Sciatic nerve (tissue), 2 donors: ENCODE measurements at regions not wholly inside any gene's neighbourhood (a gene's known extent, or its start where the extent isn't known, plus 50 kb on each side); places are given as distances from the start of the nearest gene placed in this dataset.

ENCODE experiments used
- ATAC-seq: fragments of 200-7000 bp; cut with Tn5 transposase; one replicate; pipeline ENCODE4 v1.9.1; 2020; ENCODE audit warnings: mild to moderate bottlenecking, moderate library complexity
- DNase-seq: peaks from one replicate; pipeline ENCODE4 v3.0.0-alpha.2; 2020; ENCODE audit warnings: low spot score
- intact Hi-C: fragments of 100-400 bp; cut with DNase I; formaldehyde crosslinking; loops from one replicate; pipeline ENCODE4 v1.14.2; 2022
- donor health status: DM: no; HTN: no; CAD: no.
- donor health status: DM: no; HTN: no; CAD: no.

- intact Hi-C loops = no loop called here
- DNase-seq (no peak), ATAC-seq (no peak)
Observed at GRCh38 chr7:26506196-26506595, 214.5 kb downstream of the SNX10 start.

- ATAC-seq (no peak), DNase-seq (no peak)
- intact Hi-C loops = no loop called here
Observed at GRCh38 chr7:26507108-26507987, 215.7 kb downstream of the SNX10 start.

GRCh38 chr7:26508481-26508880, 216.8 kb downstream of the SNX10 start:
- intact Hi-C loops = no loop called here
- DNase-seq = no peak
- ATAC-seq = no peak

- intact Hi-C loops = no loop called here
- ATAC-seq (no peak), DNase-seq (no peak)
Observed at GRCh38 chr7:26508917-26509316, 217.3 kb downstream of the SNX10 start.

GRCh38 chr7:26510231-26510957, 218.7 kb downstream of the SNX10 start:
- ATAC-seq (no peak), DNase-seq (no peak)
- intact Hi-C loops = no loop called here

- DNase-seq = no peak
- intact Hi-C loops = no loop called here
- no peak for ATAC-seq
Observed at GRCh38 chr7:26511866-26512265, 220.2 kb downstream of the SNX10 start.

GRCh38 chr7:26512737-26513136, 221.1 kb downstream of the SNX10 start:
- DNase-seq = no peak
- no peak for ATAC-seq
- intact Hi-C loops = no loop called here

- no peak for DNase-seq
- no peak for ATAC-seq
- intact Hi-C loops = no loop called here
Observed at GRCh38 chr7:26513948-26514347, 222.3 kb downstream of the SNX10 start.

GRCh38 chr7:26514633-26515032, 223.0 kb downstream of the SNX10 start:
- ATAC-seq = no peak
- intact Hi-C loops = no loop called here
- DNase-seq = no peak

- ATAC-seq (no peak), DNase-seq (no peak)
- intact Hi-C loops = no loop called here
Observed at GRCh38 chr7:26515314-26515842, 223.7 kb downstream of the SNX10 start.

- DNase-seq (no peak), ATAC-seq (no peak)
- intact Hi-C loops = no loop called here
Observed at GRCh38 chr7:26520483-26520882, 228.8 kb downstream of the SNX10 start.

- DNase-seq (no peak), ATAC-seq (no peak)
- intact Hi-C loops = no loop called here
Observed at GRCh38 chr7:26522633-26523032, 231.0 kb downstream of the SNX10 start.

- no peak for DNase-seq
- intact Hi-C loops = no loop called here
- no peak for ATAC-seq
Observed at GRCh38 chr7:26525398-26526264, 234.0 kb downstream of the SNX10 start.

- intact Hi-C loops = no loop called here
- DNase-seq = no peak
- no peak for ATAC-seq
Observed at GRCh38 chr7:26526265-26526587, 234.6 kb downstream of the SNX10 start.

GRCh38 chr7:26531926-26532325, 240.3 kb downstream of the SNX10 start:
- intact Hi-C loops = no loop called here
- no peak for DNase-seq
- no peak for ATAC-seq

GRCh38 chr7:26532471-26532870, 240.8 kb downstream of the SNX10 start:
- ATAC-seq = no peak
- intact Hi-C loops = no loop called here
- no peak for DNase-seq

GRCh38 chr7:26533217-26533616, 241.6 kb downstream of the SNX10 start:
- DNase-seq (no peak), ATAC-seq (no peak)
- intact Hi-C loops = no loop called here

GRCh38 chr7:26534649-26535482, 243.2 kb downstream of the SNX10 start:
- no peak for DNase-seq
- intact Hi-C loops = no loop called here
- no peak for ATAC-seq
